Memory B cell (primary cell): ENCODE measurements at regions not wholly inside any gene's neighbourhood (a gene's known extent, or its start where the extent isn't known, plus 50 kb on each side); places are given as distances from the start of the nearest gene placed in this dataset.

ENCODE experiments used
- ATAC-seq: fragments of 150-1000 bp; cut with Tn5 transposase; 2 replicates; pipeline ENCODE4 v1.10.0; 2021; ENCODE audit warnings: low read depth, mild to moderate bottlenecking, moderate library complexity
- DNase-seq, 2 donors: peaks; one replicate each; pipeline ENCODE4 v3.0.0; 2022; ENCODE audit warnings: low spot score in 2 of 2
- H3K27ac Mint-ChIP-seq: one replicate; pipeline ENCODE4 v1.8.0; 2022; ENCODE audit warnings: mild to moderate bottlenecking, moderate library complexity, mixed read lengths
- H3K27me3 Mint-ChIP-seq: one replicate; pipeline ENCODE4 v1.8.0; 2022; ENCODE audit warnings: mixed read lengths
- H3K36me3 Mint-ChIP-seq: one replicate; pipeline ENCODE4 v1.8.0; 2022; ENCODE audit warnings: mild to moderate bottlenecking, mixed read lengths
- H3K4me1 Mint-ChIP-seq: one replicate; pipeline ENCODE4 v1.8.0; 2022; ENCODE audit warnings: mixed read lengths
- H3K4me3 Mint-ChIP-seq: one replicate; pipeline ENCODE4 v1.8.0; 2022; ENCODE audit warnings: mild to moderate bottlenecking, moderate library complexity, mixed read lengths
- H3K9me3 Mint-ChIP-seq: one replicate; pipeline ENCODE4 v1.8.0; 2022; ENCODE audit warnings: mixed read lengths

GRCh38 chr4:115370012-115370411, 256.6 kb upstream of the NDST4 start:
- no peak overlapping the region for H3K4me3 Mint-ChIP-seq
- no peak overlapping the region for H3K27ac Mint-ChIP-seq
- no peak for DNase-seq
- no peaks in the 10 kb centered on the region for H3K4me1 Mint-ChIP-seq
- no peaks in the 10 kb centered on the region for H3K27me3 Mint-ChIP-seq
- ATAC-seq: no peak
- no peaks in the 10 kb centered on the region for H3K9me3 Mint-ChIP-seq
- no peaks in the 10 kb centered on the region for H3K36me3 Mint-ChIP-seq

- ATAC-seq: no peak
- no peak for DNase-seq
- Mint-ChIP-seq H3K4me1 (no peaks in the 10 kb centered on the region), H3K27me3 (no peaks in the 10 kb centered on the region), H3K36me3 (no peaks in the 10 kb centered on the region), H3K4me3 (no peak overlapping the region), H3K9me3 (no peaks in the 10 kb centered on the region), H3K27ac (no peak overlapping the region)
These were observed 253.0 kb upstream of the NDST4 start for GRCh38 chr4:115366390-115366789.

- Mint-ChIP-seq H3K4me1 (no peaks in the 10 kb centered on the region), H3K4me3 (no peak overlapping the region), H3K27ac (no peak overlapping the region), H3K36me3 (no peaks in the 10 kb centered on the region), H3K9me3 (no peaks in the 10 kb centered on the region), H3K27me3 (no peaks in the 10 kb centered on the region)
- ATAC-seq (no peak), DNase-seq (no peak)
These were observed 251.8 kb upstream of the NDST4 start for GRCh38 chr4:115365185-115365584.

GRCh38 chr4:115361781-115362180, 248.4 kb upstream of the NDST4 start:
- Mint-ChIP-seq H3K4me1 (no peaks in the 10 kb centered on the region), H3K36me3 (no peaks in the 10 kb centered on the region), H3K27me3 (no peaks in the 10 kb centered on the region), H3K9me3 (peaks cover 3% of the 10 kb centered on the region), H3K27ac (no peak overlapping the region), H3K4me3 (no peak overlapping the region)
- no peak for DNase-seq
- ATAC-seq: no peak

- Mint-ChIP-seq H3K4me1 (no peaks in the 10 kb centered on the region), H3K9me3 (peaks cover 3% of the 10 kb centered on the region), H3K4me3 (no peak overlapping the region), H3K27me3 (no peaks in the 10 kb centered on the region), H3K27ac (no peak overlapping the region), H3K36me3 (no peaks in the 10 kb centered on the region)
- ATAC-seq (no peak), DNase-seq (no peak)
These were observed 247.0 kb upstream of the NDST4 start for GRCh38 chr4:115360431-115360830.

GRCh38 chr4:115357776-115358175, 244.4 kb upstream of the NDST4 start:
- Mint-ChIP-seq H3K4me3 (no peak overlapping the region), H3K4me1 (no peaks in the 10 kb centered on the region), H3K36me3 (no peaks in the 10 kb centered on the region), H3K9me3 (peaks cover 10% of the 10 kb centered on the region), H3K27me3 (no peaks in the 10 kb centered on the region), H3K27ac (no peak overlapping the region)
- DNase-seq (no peak), ATAC-seq (no peak)

- Mint-ChIP-seq H3K36me3 (no peaks in the 10 kb centered on the region), H3K4me1 (no peaks in the 10 kb centered on the region), H3K27me3 (no peaks in the 10 kb centered on the region), H3K4me3 (no peak overlapping the region), H3K27ac (no peak overlapping the region), H3K9me3 (peaks cover 13% of the 10 kb centered on the region)
- no peak for DNase-seq
- no peak for ATAC-seq
These were observed 242.8 kb upstream of the NDST4 start for GRCh38 chr4:115356176-115356575.

GRCh38 chr4:115355329-115355728, 241.9 kb upstream of the NDST4 start:
- H3K27me3 Mint-ChIP-seq: no peaks in the 10 kb centered on the region
- H3K9me3 Mint-ChIP-seq: peaks cover 15% of the 10 kb centered on the region
- H3K4me1 Mint-ChIP-seq: no peaks in the 10 kb centered on the region
- ATAC-seq (no peak), DNase-seq (no peak)
- H3K36me3 Mint-ChIP-seq: no peaks in the 10 kb centered on the region
- no peak overlapping the region for H3K4me3 Mint-ChIP-seq
- H3K27ac Mint-ChIP-seq: no peak overlapping the region

GRCh38 chr4:115353370-115353769, 239.9 kb upstream of the NDST4 start:
- no peaks in the 10 kb centered on the region for H3K27me3 Mint-ChIP-seq
- no peaks in the 10 kb centered on the region for H3K4me1 Mint-ChIP-seq
- no peak for DNase-seq
- no peak overlapping the region for H3K27ac Mint-ChIP-seq
- no peaks in the 10 kb centered on the region for H3K36me3 Mint-ChIP-seq
- ATAC-seq: no peak
- peaks cover 15% of the 10 kb centered on the region for H3K9me3 Mint-ChIP-seq
- H3K4me3 Mint-ChIP-seq: no peak overlapping the region

GRCh38 chr4:115343171-115343570, 229.8 kb upstream of the NDST4 start:
- DNase-seq (no peak), ATAC-seq (no peak)
- Mint-ChIP-seq H3K4me3 (no peak overlapping the region), H3K4me1 (no peaks in the 10 kb centered on the region), H3K36me3 (no peaks in the 10 kb centered on the region), H3K9me3 (peaks cover 1% of the 10 kb centered on the region), H3K27ac (no peak overlapping the region), H3K27me3 (no peaks in the 10 kb centered on the region)

GRCh38 chr4:115334736-115335411, 221.5 kb upstream of the NDST4 start:
- DNase-seq (no peak), ATAC-seq (no peak)
- Mint-ChIP-seq H3K36me3 (no peaks in the 10 kb centered on the region), H3K27ac (no peak overlapping the region), H3K4me1 (no peaks in the 10 kb centered on the region), H3K4me3 (no peak overlapping the region), H3K27me3 (no peaks in the 10 kb centered on the region), H3K9me3 (peaks cover 5% of the 10 kb centered on the region)

- peaks cover 5% of the 10 kb centered on the region for H3K9me3 Mint-ChIP-seq
- no peak overlapping the region for H3K4me3 Mint-ChIP-seq
- no peak for DNase-seq
- H3K4me1 Mint-ChIP-seq: no peaks in the 10 kb centered on the region
- H3K36me3 Mint-ChIP-seq: no peaks in the 10 kb centered on the region
- no peak for ATAC-seq
- no peaks in the 10 kb centered on the region for H3K27me3 Mint-ChIP-seq
- no peak overlapping the region for H3K27ac Mint-ChIP-seq
These were observed 218.7 kb upstream of the NDST4 start for GRCh38 chr4:115332078-115332477.

- H3K4me3 Mint-ChIP-seq: no peak overlapping the region
- H3K27ac Mint-ChIP-seq: no peak overlapping the region
- ATAC-seq: no peak
- H3K9me3 Mint-ChIP-seq: peaks cover 5% of the 10 kb centered on the region
- no peak for DNase-seq
- H3K4me1 Mint-ChIP-seq: no peaks in the 10 kb centered on the region
- H3K27me3 Mint-ChIP-seq: no peaks in the 10 kb centered on the region
- H3K36me3 Mint-ChIP-seq: no peaks in the 10 kb centered on the region
These were observed 217.8 kb upstream of the NDST4 start for GRCh38 chr4:115331241-115331640.

GRCh38 chr4:115325836-115326235, 212.4 kb upstream of the NDST4 start:
- H3K4me1 Mint-ChIP-seq: no peaks in the 10 kb centered on the region
- no peak for ATAC-seq
- H3K36me3 Mint-ChIP-seq: no peaks in the 10 kb centered on the region
- no peaks in the 10 kb centered on the region for H3K27me3 Mint-ChIP-seq
- H3K9me3 Mint-ChIP-seq: no peaks in the 10 kb centered on the region
- no peak overlapping the region for H3K27ac Mint-ChIP-seq
- no peak overlapping the region for H3K4me3 Mint-ChIP-seq
- DNase-seq: no peak

GRCh38 chr4:115323106-115323707, 209.8 kb upstream of the NDST4 start:
- DNase-seq (no peak), ATAC-seq (no peak)
- H3K4me1 Mint-ChIP-seq: no peaks in the 10 kb centered on the region
- no peak overlapping the region for H3K27ac Mint-ChIP-seq
- no peaks in the 10 kb centered on the region for H3K9me3 Mint-ChIP-seq
- H3K27me3 Mint-ChIP-seq: no peaks in the 10 kb centered on the region
- H3K36me3 Mint-ChIP-seq: no peaks in the 10 kb centered on the region
- H3K4me3 Mint-ChIP-seq: no peak overlapping the region
